ENCODE measurements at regions not wholly inside any gene's neighbourhood (a gene's known extent, or its start where the extent isn't known, plus 50 kb on each side); places are given as distances from the start of the nearest gene placed in this dataset.

DNA sequence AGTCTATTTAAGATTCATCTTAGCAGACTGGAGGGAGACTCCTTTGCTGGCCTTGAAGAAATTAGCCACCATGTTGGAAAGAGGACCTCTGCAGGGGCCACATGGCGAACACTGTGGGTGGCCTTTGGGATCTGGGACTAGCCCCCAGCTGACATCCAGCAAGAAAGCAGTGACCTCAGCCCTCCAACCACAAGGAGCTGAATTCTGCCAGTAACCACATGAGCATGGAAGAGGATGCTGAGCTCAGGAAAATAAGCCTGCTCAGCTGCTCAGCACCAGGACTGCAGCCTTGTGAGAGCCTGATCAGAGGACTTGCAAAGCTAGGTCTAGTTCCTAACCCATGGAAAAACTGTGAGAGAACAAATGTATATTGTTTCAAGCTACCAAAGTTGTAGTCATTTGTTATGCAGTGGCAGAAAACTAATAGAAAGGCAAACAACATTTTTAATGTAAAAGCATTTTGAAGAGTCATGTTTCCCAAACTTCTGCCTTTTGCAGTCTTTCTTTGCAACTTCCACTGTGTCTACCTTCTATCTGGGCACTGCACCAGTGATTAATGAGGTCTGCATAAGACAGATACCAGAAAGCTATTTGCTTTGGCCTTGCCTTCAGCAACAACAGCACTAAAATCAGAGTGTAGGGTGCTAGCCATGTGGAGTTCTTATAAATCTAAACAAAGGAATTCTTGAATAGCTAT is 183.7 kb downstream of the FGFR2 start:
- no peak for DNase-seq

DNA sequence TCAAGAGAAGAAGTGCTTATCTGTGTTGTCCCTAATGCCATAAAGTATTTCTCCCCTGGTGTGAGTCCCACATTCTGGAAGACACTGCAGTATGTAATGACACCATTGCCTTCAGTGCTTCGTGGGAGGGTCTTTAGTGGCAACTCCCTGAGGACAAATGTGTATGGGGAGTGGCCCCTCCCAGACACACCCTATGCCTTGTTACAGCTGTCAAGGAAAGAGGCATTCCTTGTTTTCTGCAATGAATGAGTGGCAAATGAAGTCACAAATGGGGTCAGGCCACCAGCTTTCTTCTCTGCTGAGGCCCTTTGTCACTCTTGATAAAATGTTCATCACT is 183.2 kb downstream of the FGFR2 start:
- no peak for DNase-seq

DNA sequence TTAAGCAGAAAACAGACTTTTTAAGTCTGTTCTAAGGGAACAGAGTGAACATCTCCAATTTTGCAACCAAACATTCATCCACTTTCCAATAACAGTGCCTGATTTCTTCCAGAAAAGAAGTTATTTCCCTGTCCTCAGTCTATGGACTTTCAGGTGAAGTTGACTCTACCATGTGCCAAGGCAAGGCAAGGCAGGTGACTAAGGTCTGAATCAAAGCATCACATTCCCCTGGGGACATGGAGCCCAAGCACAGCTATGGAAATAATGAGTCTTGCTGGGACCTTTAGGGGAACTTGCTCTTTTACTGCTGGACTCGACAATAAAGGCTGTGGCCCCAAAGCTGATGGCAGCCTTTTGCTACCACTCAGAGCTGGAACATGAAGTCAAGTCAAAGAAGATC is 182.2 kb downstream of the FGFR2 start:
- DNase-seq = no peak

DNA sequence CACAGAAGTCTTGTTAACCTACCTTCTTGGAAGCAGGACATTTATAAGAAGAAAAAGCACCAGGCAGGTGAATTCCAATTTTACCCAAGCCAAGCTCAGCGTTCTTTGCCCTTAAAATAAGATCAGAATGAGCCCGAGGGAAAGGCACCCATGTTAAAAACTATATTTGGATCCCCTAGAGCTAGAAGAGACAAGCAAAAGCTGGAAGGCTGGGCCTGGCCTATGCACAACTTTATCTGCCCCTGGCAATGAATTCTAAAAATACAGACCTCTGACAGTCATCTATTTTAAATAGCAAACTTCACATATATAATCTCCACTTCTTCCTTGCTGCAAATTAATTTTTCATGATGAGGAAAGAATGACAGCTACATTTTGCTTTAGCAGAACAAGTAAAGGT is 180.9 kb downstream of the FGFR2 start:
- DNase-seq = no peak

DNA sequence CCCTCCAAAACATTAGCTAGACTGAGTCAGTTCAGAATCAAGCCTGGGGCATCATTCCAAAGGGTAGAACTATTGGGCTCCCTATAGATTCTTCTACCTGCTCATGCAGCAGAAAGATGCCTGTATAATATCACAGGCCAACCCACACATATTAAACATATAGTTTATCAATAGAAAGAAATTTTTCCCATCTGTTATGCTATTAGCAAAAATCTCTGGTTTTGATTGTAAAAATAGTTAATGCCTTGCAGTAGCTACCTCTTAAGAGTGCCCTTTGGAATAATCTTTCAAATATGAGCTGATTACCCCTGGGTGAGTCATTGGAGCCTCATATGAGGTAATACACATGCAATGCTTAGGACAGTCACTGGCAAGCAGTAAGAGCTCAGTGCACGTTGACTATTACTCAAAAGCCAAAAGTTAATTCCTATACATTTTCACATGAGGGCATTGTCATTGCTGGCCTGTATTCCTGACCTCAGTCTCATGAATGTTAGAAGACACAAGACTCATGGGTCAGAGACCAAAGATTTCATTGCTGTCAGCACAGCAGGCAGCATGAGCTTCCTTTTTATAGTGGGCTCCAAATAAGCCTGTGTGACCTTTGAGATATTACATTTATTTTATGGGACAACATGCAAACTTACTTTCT is 180.0 kb downstream of the FGFR2 start:
- DNase-seq = no peak

DNA sequence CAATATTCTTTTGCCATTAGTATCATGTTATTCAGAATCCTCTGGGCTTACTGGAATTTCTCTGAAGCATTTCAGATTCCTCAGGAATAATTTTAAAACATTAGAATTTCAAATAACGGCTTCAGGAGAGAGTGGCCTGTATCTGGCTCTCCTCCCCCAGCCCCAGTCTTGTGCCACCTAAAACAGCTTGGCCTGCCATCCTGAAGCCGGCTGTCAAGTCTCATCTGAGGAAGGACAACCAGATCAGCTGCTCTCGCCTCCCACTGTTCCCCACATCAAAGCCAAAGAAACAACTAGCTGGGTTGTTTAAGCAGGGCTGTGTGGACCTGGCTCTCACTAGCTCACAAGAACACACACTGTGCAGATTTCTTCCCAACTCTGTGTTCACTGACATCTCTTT is 178.2 kb downstream of the FGFR2 start:
- DNase-seq = no peak

DNA sequence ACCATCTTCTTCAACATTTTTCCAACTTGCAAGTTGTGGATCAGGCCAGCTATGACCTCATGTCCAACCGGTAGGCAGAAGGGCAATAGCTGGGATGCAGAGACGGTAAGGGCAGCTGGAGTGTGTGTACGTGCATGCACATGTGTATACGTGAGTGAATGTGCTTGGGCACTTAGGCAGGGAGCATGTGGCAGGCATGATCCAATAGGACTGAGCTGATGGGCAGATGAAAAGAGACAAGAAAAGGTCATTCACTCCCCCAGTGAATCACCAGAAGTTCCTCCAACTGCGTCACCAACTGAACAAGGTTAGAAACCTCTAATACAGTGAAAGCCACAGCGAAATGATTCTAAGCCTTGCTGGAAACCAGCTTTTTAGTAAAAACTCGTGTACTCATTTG is 176.1 kb downstream of the FGFR2 start:
- no peak for DNase-seq

DNA sequence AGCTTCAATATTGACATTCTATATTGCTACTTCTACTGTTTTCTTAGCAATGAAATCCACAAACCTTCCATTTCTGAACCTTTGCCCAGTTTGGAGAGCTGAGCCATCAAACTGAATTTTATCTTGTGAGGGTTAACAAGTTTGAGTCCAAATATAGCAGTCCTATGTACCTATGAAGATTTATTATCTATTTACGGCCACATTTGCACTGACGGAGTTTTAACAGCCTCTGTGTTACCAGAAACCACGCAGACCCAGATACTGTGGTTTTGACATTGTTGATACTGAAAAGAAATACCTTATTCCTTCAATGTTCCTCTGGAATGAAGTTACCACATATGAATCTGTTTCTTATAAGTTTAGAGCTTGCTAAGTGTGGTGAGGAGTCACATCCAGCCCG is 172.6 kb downstream of the FGFR2 start:
- no peak for DNase-seq

DNA sequence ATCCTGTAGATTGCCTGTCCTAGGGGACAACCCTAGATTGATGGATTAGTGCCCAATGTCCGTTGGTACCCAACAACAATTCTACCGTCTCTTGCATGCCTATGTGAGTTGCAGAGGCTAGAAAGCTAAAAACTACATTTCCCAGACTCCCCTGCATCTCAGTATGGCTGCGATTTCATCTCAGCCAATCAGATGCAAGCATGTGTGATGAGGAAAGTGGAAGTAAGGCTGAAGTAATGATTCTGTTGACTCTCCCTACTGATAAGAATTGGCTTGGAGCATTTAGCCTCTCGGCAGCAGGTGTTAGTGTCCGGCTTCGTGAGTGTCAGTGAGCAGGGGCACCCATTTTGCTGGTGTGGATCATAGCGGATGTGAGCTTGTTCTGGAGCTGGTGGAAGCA is 171.9 kb downstream of the FGFR2 start:
- no peak for DNase-seq
